ENCODE measurements at regions not wholly inside any gene's neighbourhood (a gene's known extent, or its start where the extent isn't known, plus 50 kb on each side); places are given as distances from the start of the nearest gene placed in this dataset.

DNA sequence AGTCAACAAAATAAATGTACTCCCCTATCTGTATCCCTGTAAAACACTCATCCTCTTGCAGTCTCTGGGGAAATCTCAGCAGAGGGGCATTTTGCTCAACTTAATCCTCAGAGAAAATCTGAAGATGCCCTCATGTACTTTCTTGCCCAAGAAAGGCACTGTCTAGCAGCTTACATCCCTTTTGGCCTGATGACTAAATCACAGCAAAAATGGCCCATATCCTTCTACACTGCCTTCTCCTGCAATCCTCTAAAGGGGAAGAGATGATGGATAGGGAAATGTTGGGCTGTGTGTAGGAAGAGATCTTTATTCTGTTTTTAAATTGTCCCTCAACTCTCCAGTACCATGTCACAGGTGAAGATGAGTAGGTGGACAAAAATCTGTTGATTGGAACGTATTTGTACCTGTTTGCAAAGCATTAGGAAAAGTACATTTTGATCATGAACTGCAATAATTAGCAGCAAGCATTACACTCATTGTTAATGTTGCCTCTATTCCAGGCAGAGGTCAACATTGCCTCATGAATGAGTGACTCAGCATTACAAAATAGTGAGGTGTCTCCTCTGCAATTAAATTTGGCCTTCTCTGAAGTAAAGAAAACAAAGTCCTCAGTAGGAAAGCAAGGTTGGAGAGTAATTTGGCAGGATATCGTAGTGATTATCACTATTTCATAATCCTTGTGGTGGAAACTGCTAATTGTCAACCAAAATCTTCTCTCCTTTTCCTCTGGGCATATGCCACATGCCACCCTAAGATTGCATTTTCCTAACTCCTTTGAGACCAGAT is 172.4 kb upstream of the CAND1 start (continued):
- TF ChIP-seq, protein P1, sequence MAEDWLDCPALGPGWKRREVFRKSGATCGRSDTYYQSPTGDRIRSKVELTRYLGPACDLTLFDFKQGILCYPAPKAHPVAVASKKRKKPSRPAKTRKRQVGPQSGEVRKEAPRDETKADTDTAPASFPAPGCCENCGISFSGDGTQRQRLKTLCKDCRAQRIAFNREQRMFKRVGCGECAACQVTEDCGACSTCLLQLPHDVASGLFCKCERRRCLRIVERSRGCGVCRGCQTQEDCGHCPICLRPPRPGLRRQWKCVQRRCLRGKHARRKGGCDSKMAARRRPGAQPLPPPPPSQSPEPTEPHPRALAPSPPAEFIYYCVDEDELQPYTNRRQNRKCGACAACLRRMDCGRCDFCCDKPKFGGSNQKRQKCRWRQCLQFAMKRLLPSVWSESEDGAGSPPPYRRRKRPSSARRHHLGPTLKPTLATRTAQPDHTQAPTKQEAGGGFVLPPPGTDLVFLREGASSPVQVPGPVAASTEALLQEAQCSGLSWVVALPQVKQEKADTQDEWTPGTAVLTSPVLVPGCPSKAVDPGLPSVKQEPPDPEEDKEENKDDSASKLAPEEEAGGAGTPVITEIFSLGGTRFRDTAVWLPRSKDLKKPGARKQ (CRISPR knock-in tag; IDR thresholded peaks at IDR 0.05), result no peak

DNA sequence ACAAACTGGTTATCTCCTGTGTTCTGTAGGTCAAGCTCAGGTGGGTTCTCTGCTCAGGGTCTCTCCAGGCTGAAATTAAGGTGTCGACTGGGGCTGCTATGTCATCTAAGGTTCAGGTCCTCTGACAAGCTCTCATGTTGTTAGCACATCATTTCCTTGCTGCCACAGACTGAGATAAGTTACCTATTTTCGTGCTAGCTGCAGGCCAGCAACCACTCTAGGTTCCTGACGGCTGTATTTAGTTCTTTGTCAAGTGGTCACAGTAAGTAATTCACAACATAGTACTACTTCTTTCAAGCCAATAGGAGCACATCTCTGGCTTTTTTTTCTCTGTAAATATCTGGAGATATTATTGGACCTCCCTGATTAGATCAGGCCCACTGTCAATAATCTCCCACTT is 169.3 kb upstream of the CAND1 start:
- intact Hi-C loops (cut with micrococcal nuclease) (no loop called here), in situ Hi-C loops (cut with MboI) (no loop called here)
- H3K27me3 ChIP-seq (ENCODE audit: control insufficient read depth in 2 of 2, insufficient read depth in 2 of 2, low read length in 2 of 2), result no peaks in the 10 kb centered on the region
- no peaks in the 10 kb centered on the region for H3K9me3 ChIP-seq (replicated peaks; ENCODE audit: control insufficient read depth, insufficient read depth, low read depth, low read length)
- FAIRE-seq (no peak), ATAC-seq (no peak), DNase-seq (ENCODE audit: extremely low read depth in 1 of 4, low spot score in 3 of 4) (no peak)
- no peaks in the 10 kb centered on the region for H3K36me3 ChIP-seq (ENCODE audit: control insufficient read depth, insufficient read depth, low read length)
- H4K20me1 ChIP-seq (replicated peaks; ENCODE audit: control insufficient read depth, insufficient read depth, low read length), result no peaks in the 10 kb centered on the region
- H3K9me1 ChIP-seq (ENCODE audit: control insufficient read depth, insufficient read depth, low read length), result no peaks in the 10 kb centered on the region
- ChIA-PET POLR2A (no interaction called here), CTCF (ENCODE audit: low intra/inter-chr PET ratio) (no interaction called here)
- H3K27ac ChIP-seq (ENCODE audit: extremely low read depth, low read depth, low read length), result no peak overlapping the region
- H3K4me2 ChIP-seq (ENCODE audit: insufficient read depth, low read length), result no peak overlapping the region
- BruUV-seq (replicated peaks), result no TSS peak
- no peak overlapping the region for H3K4me3 ChIP-seq
- H3K4me1 ChIP-seq (replicated peaks in 1 of 2; ENCODE audit: control insufficient read depth in 2 of 2, insufficient read depth in 2 of 2, low read length in 2 of 2), result no peaks in the 10 kb centered on the region
- H3K79me2 ChIP-seq (ENCODE audit: control insufficient read depth, insufficient read depth, low read length), result no peaks in the 10 kb centered on the region
- no peak overlapping the region for H3K9ac ChIP-seq (ENCODE audit: insufficient read depth in 1 of 2, low read depth in 2 of 2, low read length in 2 of 2)
- no peak overlapping the region for H2AFZ ChIP-seq (ENCODE audit: low read depth, low read length)
- 2% methylated on average over 3 of the region's 3 CpGs for WGBS (ENCODE audit: insufficient coverage, low coverage, missing lambda C conversion rate)
- TF ChIP-seq, protein P2, sequence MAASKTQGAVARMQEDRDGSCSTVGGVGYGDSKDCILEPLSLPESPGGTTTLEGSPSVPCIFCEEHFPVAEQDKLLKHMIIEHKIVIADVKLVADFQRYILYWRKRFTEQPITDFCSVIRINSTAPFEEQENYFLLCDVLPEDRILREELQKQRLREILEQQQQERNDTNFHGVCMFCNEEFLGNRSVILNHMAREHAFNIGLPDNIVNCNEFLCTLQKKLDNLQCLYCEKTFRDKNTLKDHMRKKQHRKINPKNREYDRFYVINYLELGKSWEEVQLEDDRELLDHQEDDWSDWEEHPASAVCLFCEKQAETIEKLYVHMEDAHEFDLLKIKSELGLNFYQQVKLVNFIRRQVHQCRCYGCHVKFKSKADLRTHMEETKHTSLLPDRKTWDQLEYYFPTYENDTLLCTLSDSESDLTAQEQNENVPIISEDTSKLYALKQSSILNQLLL (CRISPR knock-in tag; IDR thresholded peaks at IDR 0.05; ENCODE audit: borderline replicate concordance), result no peak
- TF ChIP-seq, protein P3, sequence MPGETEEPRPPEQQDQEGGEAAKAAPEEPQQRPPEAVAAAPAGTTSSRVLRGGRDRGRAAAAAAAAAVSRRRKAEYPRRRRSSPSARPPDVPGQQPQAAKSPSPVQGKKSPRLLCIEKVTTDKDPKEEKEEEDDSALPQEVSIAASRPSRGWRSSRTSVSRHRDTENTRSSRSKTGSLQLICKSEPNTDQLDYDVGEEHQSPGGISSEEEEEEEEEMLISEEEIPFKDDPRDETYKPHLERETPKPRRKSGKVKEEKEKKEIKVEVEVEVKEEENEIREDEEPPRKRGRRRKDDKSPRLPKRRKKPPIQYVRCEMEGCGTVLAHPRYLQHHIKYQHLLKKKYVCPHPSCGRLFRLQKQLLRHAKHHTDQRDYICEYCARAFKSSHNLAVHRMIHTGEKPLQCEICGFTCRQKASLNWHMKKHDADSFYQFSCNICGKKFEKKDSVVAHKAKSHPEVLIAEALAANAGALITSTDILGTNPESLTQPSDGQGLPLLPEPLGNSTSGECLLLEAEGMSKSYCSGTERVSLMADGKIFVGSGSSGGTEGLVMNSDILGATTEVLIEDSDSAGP (CRISPR knock-in tag; IDR thresholded peaks at IDR 0.05), result no peak
- TF ChIP-seq ZNF140 (CRISPR knock-in tag; IDR thresholded peaks at IDR 0.05), result no peak
- TF ChIP-seq FOXP1 (CRISPR knock-in tag; IDR thresholded peaks at IDR 0.05), result no peak
- TF ChIP-seq, protein P4, sequence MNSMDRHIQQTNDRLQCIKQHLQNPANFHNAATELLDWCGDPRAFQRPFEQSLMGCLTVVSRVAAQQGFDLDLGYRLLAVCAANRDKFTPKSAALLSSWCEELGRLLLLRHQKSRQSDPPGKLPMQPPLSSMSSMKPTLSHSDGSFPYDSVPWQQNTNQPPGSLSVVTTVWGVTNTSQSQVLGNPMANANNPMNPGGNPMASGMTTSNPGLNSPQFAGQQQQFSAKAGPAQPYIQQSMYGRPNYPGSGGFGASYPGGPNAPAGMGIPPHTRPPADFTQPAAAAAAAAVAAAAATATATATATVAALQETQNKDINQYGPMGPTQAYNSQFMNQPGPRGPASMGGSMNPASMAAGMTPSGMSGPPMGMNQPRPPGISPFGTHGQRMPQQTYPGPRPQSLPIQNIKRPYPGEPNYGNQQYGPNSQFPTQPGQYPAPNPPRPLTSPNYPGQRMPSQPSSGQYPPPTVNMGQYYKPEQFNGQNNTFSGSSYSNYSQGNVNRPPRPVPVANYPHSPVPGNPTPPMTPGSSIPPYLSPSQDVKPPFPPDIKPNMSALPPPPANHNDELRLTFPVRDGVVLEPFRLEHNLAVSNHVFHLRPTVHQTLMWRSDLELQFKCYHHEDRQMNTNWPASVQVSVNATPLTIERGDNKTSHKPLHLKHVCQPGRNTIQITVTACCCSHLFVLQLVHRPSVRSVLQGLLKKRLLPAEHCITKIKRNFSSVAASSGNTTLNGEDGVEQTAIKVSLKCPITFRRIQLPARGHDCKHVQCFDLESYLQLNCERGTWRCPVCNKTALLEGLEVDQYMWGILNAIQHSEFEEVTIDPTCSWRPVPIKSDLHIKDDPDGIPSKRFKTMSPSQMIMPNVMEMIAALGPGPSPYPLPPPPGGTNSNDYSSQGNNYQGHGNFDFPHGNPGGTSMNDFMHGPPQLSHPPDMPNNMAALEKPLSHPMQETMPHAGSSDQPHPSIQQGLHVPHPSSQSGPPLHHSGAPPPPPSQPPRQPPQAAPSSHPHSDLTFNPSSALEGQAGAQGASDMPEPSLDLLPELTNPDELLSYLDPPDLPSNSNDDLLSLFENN (IDR thresholded peaks at IDR 0.05; ENCODE audit: low read depth in 2 of 2, low read length in 2 of 2), result no peak
- no peak for TF ChIP-seq SAFB2 (IDR thresholded peaks at IDR 0.05; ENCODE audit: borderline replicate concordance, low read depth, low read length, severe bottlenecking)

Data from K562 (cell line).